Kidney (tissue), 13 donors: ENCODE measurements at regions not wholly inside any gene's neighbourhood (a gene's known extent, or its start where the extent isn't known, plus 50 kb on each side); places are given as distances from the start of the nearest gene placed in this dataset.

Experiments
- DNase-seq, 5 donors: peaks; one replicate each; pipeline ENCODE4 v3.0.0-alpha.2; 2013 to 2020
- FAIRE-seq: peaks from 2 replicates; lab custom pipeline; 2012; peaks lifted over from hg19 to GRCh38; lab: Jason Lieb, UNC
- H3K27ac ChIP-seq, 2 donors: one replicate each; pipeline ENCODE4 v1.7.0; 2013; ENCODE audit warnings: low read depth in 2 of 2, low read length in 2 of 2, inconsistent platforms in 1 of 2
- H3K27me3 ChIP-seq: one replicate; pipeline ENCODE4 v1.7.1; 2013; ENCODE audit warnings: low read length, inconsistent platforms; ENCODE audit not compliant: control insufficient read depth, insufficient read depth
- H3K36me3 ChIP-seq, 3 donors: one replicate each; pipeline versions ENCODE4 v1.7.0 to v1.7.1; 2013; ENCODE audit warnings: low read length in 3 of 3, control low read depth in 1 of 3, inconsistent platforms in 1 of 3; ENCODE audit not compliant: insufficient read depth in 3 of 3, control insufficient read depth in 2 of 3
- H3K4me1 ChIP-seq, 3 donors: one replicate each; pipeline versions ENCODE4 v1.7.0 to v1.7.1; 2013; ENCODE audit warnings: low read length in 3 of 3, inconsistent platforms in 1 of 3, low read depth in 1 of 3; ENCODE audit not compliant: control insufficient read depth in 2 of 3, insufficient read depth in 2 of 3
- H3K4me3 ChIP-seq, 3 donors: one replicate each; pipeline versions ENCODE4 v1.7.0 to v1.8.1; 2013; ENCODE audit warnings: low read length in 3 of 3, control low read depth in 1 of 3, inconsistent platforms in 1 of 3
- H3K9ac ChIP-seq, 3 donors: one replicate each; pipeline versions ENCODE4 v1.7.0 to v1.7.1; 2013; ENCODE audit warnings: low read length in 3 of 3, control low read depth in 1 of 3, inconsistent platforms in 1 of 3
- H3K9me3 ChIP-seq, 3 donors: one replicate each; pipeline versions ENCODE4 v1.7.0 to v1.7.1; 2013; ENCODE audit warnings: low read length in 3 of 3, control low read depth in 1 of 3, inconsistent platforms in 1 of 3; ENCODE audit not compliant: control insufficient read depth in 2 of 3, insufficient read depth in 1 of 3
- CTCF ChIP-seq: IDR thresholded peaks from 3 replicates; pipeline ENCODE4 v1.5.1; 2012; ENCODE audit warnings: mild to moderate bottlenecking, moderate library complexity, borderline replicate concordance; ENCODE audit not compliant: insufficient read depth; ENCODE audit errors: extremely low read depth
- intact Hi-C: fragments of 100-400 bp; cut with DNase I; formaldehyde crosslinking; loops from one replicate; pipeline ENCODE4 v1.11.1; 2022
- donor health status: control.
- donor health status: control.
- donor health status: control.
- donor health status: control.
- donor health status: control.
- donor health status: DM: yes; HTN: yes; CAD: no.
- donor health status: Normal renal cell carcinoma (clear cell type).

- no peak for FAIRE-seq
- intact Hi-C loops = no loop called here
- Histone ChIP-seq H3K9ac (no peak overlapping the region), H3K4me1 (no peaks in the 10 kb centered on the region), H3K27me3 (no peaks in the 10 kb centered on the region), H3K36me3 (no peaks in the 10 kb centered on the region), H3K9me3 (no peaks in the 10 kb centered on the region), H3K4me3 (no peak overlapping the region), H3K27ac (no peak overlapping the region)
- no peak for DNase-seq
- no peak for TF ChIP-seq CTCF
Observed at GRCh38 chr16:73764321-73764720, 532.3 kb upstream of the PSMD7 start.

- intact Hi-C loops = no loop called here
- DNase-seq (no peak), FAIRE-seq (no peak)
- Histone ChIP-seq H3K9me3 (peaks cover 0 to 5% (median 0%) of the 10 kb centered on the region in 3 donors), H3K27ac (no peak overlapping the region), H3K4me1 (no peaks in the 10 kb centered on the region), H3K27me3 (no peaks in the 10 kb centered on the region), H3K4me3 (no peak overlapping the region), H3K9ac (no peak overlapping the region), H3K36me3 (no peaks in the 10 kb centered on the region)
- no peak for TF ChIP-seq CTCF
Observed at GRCh38 chr16:73756289-73757178, 540.1 kb upstream of the PSMD7 start.

- H3K36me3 ChIP-seq = no peaks in the 10 kb centered on the region
- no peak for TF ChIP-seq CTCF
- H3K27me3 ChIP-seq = no peaks in the 10 kb centered on the region
- no peak for DNase-seq
- no peaks in the 10 kb centered on the region for H3K4me1 ChIP-seq
- no peak overlapping the region for H3K4me3 ChIP-seq
- intact Hi-C loops = no loop called here
- H3K9ac ChIP-seq = no peak overlapping the region
- FAIRE-seq = no peak
- no peak overlapping the region for H3K27ac ChIP-seq
- H3K9me3 ChIP-seq = peaks cover 0 to 1% (median 0%) of the 10 kb centered on the region in 3 donors
Observed at GRCh38 chr16:73753931-73754330, 542.7 kb upstream of the PSMD7 start.

GRCh38 chr16:73750639-73751038 is 546.0 kb upstream of the PSMD7 start:
- TF ChIP-seq CTCF = no peak
- H3K4me3 ChIP-seq = no peak overlapping the region
- DNase-seq (peak in 1 of 5 donors; percentile 5), FAIRE-seq (no peak)
- intact Hi-C loops = no loop called here
- no peaks in the 10 kb centered on the region for H3K4me1 ChIP-seq
- H3K27me3 ChIP-seq = no peaks in the 10 kb centered on the region
- peaks cover 0 to 3% (median 0%) of the 10 kb centered on the region in 3 donors for H3K9me3 ChIP-seq
- no peaks in the 10 kb centered on the region for H3K36me3 ChIP-seq
- no peak overlapping the region for H3K9ac ChIP-seq
- no peak overlapping the region for H3K27ac ChIP-seq
